Panc1 (cell line): ENCODE measurements at regions not wholly inside any gene's neighbourhood (a gene's known extent, or its start where the extent isn't known, plus 50 kb on each side); places are given as distances from the start of the nearest gene placed in this dataset.

Experiments used
- CTCF ChIP-seq: fragments of 450-650 bp; IDR thresholded peaks from 2 replicates; pipeline ENCODE4 v1.5.1; 2017; ENCODE audit warnings: mild to moderate bottlenecking
- POLR2AphosphoS5 ChIP-seq: IDR thresholded peaks from 2 replicates; pipeline ENCODE4 v1.6.1; 2012; ENCODE audit warnings: mild to moderate bottlenecking, low read depth, low read length, moderate library complexity
- REST ChIP-seq, 2 experiments: IDR thresholded peaks; 2 replicates each; pipeline ENCODE4 v1.6.1; 2011 to 2012; ENCODE audit warnings: low read depth in 2 of 2, control low read depth in 1 of 2, low read length in 1 of 2, mild to moderate bottlenecking in 1 of 2, moderate library complexity in 1 of 2; ENCODE audit not compliant: insufficient read depth in 1 of 2

- TF ChIP-seq CTCF, result no peak
- no peak for TF ChIP-seq POLR2AphosphoS5
- no peak for TF ChIP-seq REST (IDR thresholded peaks at IDR 0.05; ENCODE audit: insufficient read depth in 1 of 2, low read depth in 2 of 2, low read length in 1 of 2)
Observed at GRCh38 chr10:85225311-85225710, 896.9 kb downstream of the CCSER2 start.
